Fibroblast of the aortic adventitia (primary cell): ENCODE measurements at regions not wholly inside any gene's neighbourhood (a gene's known extent, or its start where the extent isn't known, plus 50 kb on each side); places are given as distances from the start of the nearest gene placed in this dataset.
"Not testable (repeated sequence)": the region's sequence is repeated elsewhere in the genome, so short reads cannot be mapped to it uniquely, and the experiment has no call there.

Experiments used
- DNase-seq: peaks from one replicate; pipeline ENCODE4 v3.0.0-alpha.2; 2010; ENCODE audit warnings: low read depth
- H3K4me3 ChIP-seq: 2 replicates; pipeline ENCODE4 v1.5.1; 2011; ENCODE audit warnings: low read depth, mild to moderate bottlenecking, control low read depth, low read length, moderate library complexity
- CTCF ChIP-seq: IDR thresholded peaks from 2 replicates; pipeline ENCODE4 v1.5.1; 2011; ENCODE audit warnings: mild to moderate bottlenecking, low read length, control low read depth, inconsistent platforms; ENCODE audit not compliant: insufficient read depth

- no peak for TF ChIP-seq CTCF
- DNase-seq = no peak
Observed at GRCh38 chr5:101326766-101327165, 423.7 kb upstream of the ST8SIA4 start.

GRCh38 chr5:101316401-101316800, 413.3 kb upstream of the ST8SIA4 start:
- DNase-seq, H3K4me3 ChIP-seq: not testable (repeated sequence)

More at GRCh38 chr5:101326766-101327165, 423.7 kb upstream of the ST8SIA4 start:
- no peak overlapping the region for H3K4me3 ChIP-seq

- no peak for TF ChIP-seq CTCF
- no peak overlapping the region for H3K4me3 ChIP-seq
- DNase-seq = no peak
Observed at GRCh38 chr5:101306391-101307137, 403.5 kb upstream of the ST8SIA4 start.

- H3K4me3 ChIP-seq = no peak overlapping the region
- no peak for DNase-seq
- TF ChIP-seq CTCF = no peak
Observed at GRCh38 chr5:101296477-101296876, 393.4 kb upstream of the ST8SIA4 start.

- no peak for TF ChIP-seq CTCF
- no peak overlapping the region for H3K4me3 ChIP-seq
- no peak for DNase-seq
Observed at GRCh38 chr5:101292199-101292598, 389.1 kb upstream of the ST8SIA4 start.

- H3K4me3 ChIP-seq, DNase-seq: not testable (repeated sequence)
Observed at GRCh38 chr5:101290761-101291160, 387.7 kb upstream of the ST8SIA4 start.

GRCh38 chr5:101288633-101289032, 385.6 kb upstream of the ST8SIA4 start:
- H3K4me3 ChIP-seq = no peak overlapping the region
- TF ChIP-seq CTCF = no peak
- no peak for DNase-seq

- no peak for TF ChIP-seq CTCF
- no peak for DNase-seq
- no peak overlapping the region for H3K4me3 ChIP-seq
Observed at GRCh38 chr5:101284736-101285375, 381.8 kb upstream of the ST8SIA4 start.

GRCh38 chr5:101283938-101284337, 380.9 kb upstream of the ST8SIA4 start:
- DNase-seq, H3K4me3 ChIP-seq: not testable (repeated sequence)
